GM23338 (cell line): ENCODE measurements at regions not wholly inside any gene's neighbourhood (a gene's known extent, or its start where the extent isn't known, plus 50 kb on each side); places are given as distances from the start of the nearest gene placed in this dataset.

Source experiments
- CREB1 ChIP-seq: fragments of 250-450 bp; sonication (Bioruptor Pico); IDR thresholded peaks from 2 replicates; pipeline ENCODE4 v1.5.0; 2020; ENCODE audit warnings: low read depth, mild to moderate bottlenecking, moderate library complexity
- CTCF ChIP-seq, 2 experiments: fragments of 200-600 bp in 1 of 2; sonication (generic) in 1 of 2; conservative IDR thresholded peaks; 2 replicates each; pipeline versions ENCODE4 v1.5.1 to v1.6.1; 2016 to 2017; ENCODE audit warnings: antibody characterized with exemption in 2 of 2, low read depth in 2 of 2, mild to moderate bottlenecking in 2 of 2, moderate library complexity in 1 of 2
- EZH2 ChIP-seq: fragments of 200-600 bp; sonication (generic); IDR thresholded peaks from one replicate; pipeline ENCODE4 v1.8.0; 2017; ENCODE audit warnings: antibody characterized with exemption, mild to moderate bottlenecking, low read depth; ENCODE audit not compliant: unreplicated experiment
- EZH2phosphoT487 ChIP-seq: fragments of 200-600 bp; sonication (generic); IDR thresholded peaks from one replicate; pipeline ENCODE4 v1.8.1; 2018; ENCODE audit warnings: antibody characterized with exemption; ENCODE audit not compliant: unreplicated experiment
- REST ChIP-seq: IDR thresholded peaks from one replicate; pipeline ENCODE4 v1.6.1; 2018; ENCODE audit warnings: antibody characterized with exemption; ENCODE audit not compliant: unreplicated experiment

- TF ChIP-seq CTCF (conservative IDR thresholded peaks at IDR 0.05; ENCODE audit: low read depth in 2 of 2) (no peak), REST (no peak), CREB1 (CRISPR knock-in tag) (no peak), EZH2 (no peak), EZH2phosphoT487 (no peak)
These were observed 2051.0 kb downstream of the EFNA5 start for GRCh38 chr5:105619725-105620124.
